Right ventricle myocardium inferior (tissue), 1 donor: ENCODE measurements at regions not wholly inside any gene's neighbourhood (a gene's known extent, or its start where the extent isn't known, plus 50 kb on each side); places are given as distances from the start of the nearest gene placed in this dataset.

ENCODE experiments used
- ATAC-seq: fragments of 200-7000 bp; cut with Tn5 transposase; one replicate; pipeline ENCODE4 v1.9.1; 2020; ENCODE audit warnings: mild to moderate bottlenecking, moderate library complexity
- DNase-seq: peaks from one replicate; pipeline ENCODE4 v3.0.0; 2021; ENCODE audit errors: missing footprints
- intact Hi-C: fragments of 100-400 bp; cut with DNase I; formaldehyde crosslinking; loops from one replicate; pipeline ENCODE4 v1.11.0; 2022
- donor health status: DM: no; HTN: yes; CAD: no; lungs with severe emphysema.

GRCh38 chr6:23340271-23340670 is 770.9 kb downstream of the HDGFL1 start:
- DNase-seq: no peak
- intact Hi-C loops: no loop called here

DNA sequence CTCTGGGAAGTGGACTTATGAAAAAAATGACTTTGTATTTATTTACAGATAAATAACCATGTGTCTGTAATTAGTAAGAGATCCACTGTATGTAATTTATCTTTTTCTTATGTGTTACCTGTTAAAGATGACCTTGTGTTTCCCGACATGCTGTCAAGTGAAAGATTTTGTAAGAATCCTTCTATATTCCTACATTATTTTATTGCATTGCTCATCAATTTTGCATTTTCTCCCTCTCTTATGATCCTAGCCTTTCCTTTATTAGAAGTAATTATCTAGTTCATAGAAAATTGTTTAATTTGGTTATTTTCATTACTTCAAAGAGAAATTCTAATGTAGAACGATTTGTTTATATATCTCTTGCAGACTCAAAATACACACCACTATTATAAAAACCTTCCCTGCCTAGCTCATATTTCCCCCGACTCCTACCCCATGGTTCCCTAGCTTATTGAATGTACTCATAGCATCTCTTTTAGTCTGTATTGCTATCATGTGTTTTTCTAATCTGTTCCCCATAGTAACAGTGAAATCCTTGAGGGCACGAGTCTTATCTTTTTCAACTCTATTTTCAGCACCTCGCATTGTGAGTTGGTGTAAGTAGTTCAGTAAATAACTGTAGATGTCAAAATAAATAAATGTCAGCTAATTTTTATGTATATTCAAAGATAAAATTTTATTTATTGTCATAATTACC is 774.4 kb downstream of the HDGFL1 start:
- peak; percentile 60 for ATAC-seq
- DNase-seq: no peak
- intact Hi-C loops: no loop called here

More at GRCh38 chr6:23340271-23340670, 770.9 kb downstream of the HDGFL1 start:
- ATAC-seq: no peak

- ATAC-seq (no peak), DNase-seq (no peak)
- intact Hi-C loops: no loop called here
These were observed 777.8 kb upstream of the NRSN1 start for GRCh38 chr6:23348185-23348584.

DNA sequence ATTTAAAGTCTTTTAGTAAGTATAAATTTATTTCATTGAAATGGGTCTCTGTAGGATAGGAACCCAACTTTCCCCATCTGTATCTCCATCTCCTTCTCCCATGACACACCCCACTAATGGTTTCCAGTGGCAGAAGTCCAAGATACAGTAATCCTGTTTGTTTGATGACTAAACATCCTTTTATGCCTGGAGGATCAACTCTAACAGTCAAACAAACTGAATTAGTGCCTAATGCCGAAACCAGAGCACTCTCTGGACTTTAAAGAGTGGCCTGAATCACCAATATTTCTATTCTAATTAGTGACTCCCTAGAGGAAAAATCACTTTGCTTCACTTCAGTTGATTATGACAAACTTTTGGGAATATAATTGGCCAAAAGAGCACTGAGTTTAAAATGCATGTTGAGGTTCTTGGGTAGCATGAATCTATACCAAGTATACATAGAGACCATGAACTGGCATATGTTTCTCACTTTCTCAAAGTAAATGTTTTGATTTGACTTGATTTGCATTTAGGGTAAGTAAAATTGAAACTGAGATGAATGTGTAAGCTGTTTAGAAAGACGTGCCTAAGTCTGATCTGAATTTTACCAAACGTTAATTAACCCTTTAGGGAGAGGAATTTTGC is 776.4 kb upstream of the NRSN1 start:
- intact Hi-C loops: no loop called here
- no peak for DNase-seq
- no peak for ATAC-seq

GRCh38 chr6:23350752-23351453 is 775.1 kb upstream of the NRSN1 start:
- no peak for DNase-seq
- intact Hi-C loops: no loop called here
- no peak for ATAC-seq

DNA sequence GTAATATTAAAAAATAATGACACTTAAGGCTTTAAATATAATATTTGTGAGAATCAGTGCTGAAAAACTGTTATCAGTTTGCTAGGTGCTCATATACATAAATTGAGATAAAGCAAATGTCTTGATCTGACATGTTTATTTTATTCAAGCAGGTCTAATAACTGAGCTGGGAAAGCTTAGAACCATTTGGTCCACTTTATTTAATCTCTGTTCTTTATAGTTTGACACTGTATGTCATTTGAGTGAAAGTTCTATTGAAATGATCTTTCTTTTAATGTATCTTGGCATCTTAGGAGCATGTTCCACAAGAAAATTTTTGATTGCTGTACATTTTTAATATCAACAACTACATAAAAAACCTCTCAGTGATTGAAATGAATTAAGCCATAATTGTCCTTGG is 772.0 kb upstream of the NRSN1 start:
- no peak for DNase-seq
- ATAC-seq: no peak
- intact Hi-C loops: no loop called here

DNA sequence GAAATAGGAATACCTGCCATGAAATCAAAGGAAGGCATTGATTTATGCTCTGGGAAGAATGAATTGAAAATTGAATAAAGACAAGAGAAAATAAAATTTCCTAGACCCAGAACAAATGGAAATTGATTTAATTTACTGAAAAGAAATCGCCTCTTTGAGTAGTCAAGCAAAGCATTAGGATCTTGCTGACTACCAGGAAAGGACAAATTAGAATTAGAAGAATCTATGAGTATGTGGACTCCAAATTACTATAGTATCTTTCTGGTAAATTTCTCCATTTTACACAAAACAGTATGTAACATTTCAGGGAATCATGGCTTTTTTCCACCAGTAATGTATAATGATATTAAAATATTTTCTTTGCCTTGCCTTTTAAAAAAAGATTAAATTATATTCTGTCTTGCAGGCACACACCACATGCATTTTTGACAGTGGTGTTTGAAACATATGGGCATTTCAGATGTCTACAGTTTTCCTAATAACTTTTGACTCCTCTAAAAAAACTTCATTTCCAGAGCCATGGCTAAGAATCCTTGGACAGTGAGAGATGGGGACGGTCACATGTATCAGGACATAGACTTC is 768.7 kb upstream of the NRSN1 start:
- DNase-seq: no peak
- ATAC-seq: no peak
- intact Hi-C loops: no loop called here

- intact Hi-C loops: no loop called here
- DNase-seq: no peak
- no peak for ATAC-seq
These were observed 760.3 kb upstream of the NRSN1 start for GRCh38 chr6:23365732-23366131.

DNA sequence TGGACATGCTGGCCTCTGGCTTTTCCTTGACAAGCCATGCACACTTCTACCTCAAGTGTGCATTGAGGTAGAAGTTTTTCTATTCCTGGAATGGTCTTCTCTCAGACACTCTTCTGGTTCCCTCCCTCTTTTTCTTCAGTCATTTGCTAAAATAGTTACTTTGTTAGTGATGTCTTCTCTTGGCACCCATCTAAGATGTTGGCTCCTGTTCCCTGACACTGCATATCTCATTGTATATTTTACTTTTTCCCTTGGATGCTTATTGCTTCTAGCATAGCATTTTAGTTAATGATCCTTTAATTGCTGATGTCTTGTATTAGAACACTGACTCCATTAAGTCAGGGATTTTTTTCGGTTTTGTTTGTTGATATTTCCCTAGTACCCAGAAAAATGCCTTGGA is 758.7 kb upstream of the NRSN1 start:
- intact Hi-C loops: no loop called here
- ATAC-seq: no peak

GRCh38 chr6:23368557-23368956 is 757.5 kb upstream of the NRSN1 start:
- intact Hi-C loops: no loop called here
- ATAC-seq (no peak), DNase-seq (no peak)

More for the DNA sequence above, 758.7 kb upstream of the NRSN1 start:
- no peak for DNase-seq

DNA sequence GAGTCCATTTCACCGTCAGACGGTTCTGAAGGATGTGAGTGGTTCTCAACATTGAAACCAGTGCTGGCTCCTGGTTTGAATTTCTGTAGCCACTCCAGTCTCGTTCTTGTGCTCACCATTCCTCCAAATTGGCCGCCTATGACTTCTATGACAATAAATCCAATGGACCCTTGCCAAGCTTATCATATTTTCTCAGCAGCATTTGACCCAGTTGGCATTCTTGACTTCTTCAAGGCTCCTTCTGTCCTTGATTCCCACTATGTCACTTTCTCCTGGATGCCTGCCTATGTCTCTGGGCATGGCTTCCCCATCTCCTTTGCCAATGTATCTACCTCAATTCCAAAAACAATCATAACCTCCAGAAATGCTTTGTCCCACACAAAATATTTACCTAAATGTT is 756.0 kb upstream of the NRSN1 start:
- intact Hi-C loops: no loop called here
- no peak for ATAC-seq

DNA sequence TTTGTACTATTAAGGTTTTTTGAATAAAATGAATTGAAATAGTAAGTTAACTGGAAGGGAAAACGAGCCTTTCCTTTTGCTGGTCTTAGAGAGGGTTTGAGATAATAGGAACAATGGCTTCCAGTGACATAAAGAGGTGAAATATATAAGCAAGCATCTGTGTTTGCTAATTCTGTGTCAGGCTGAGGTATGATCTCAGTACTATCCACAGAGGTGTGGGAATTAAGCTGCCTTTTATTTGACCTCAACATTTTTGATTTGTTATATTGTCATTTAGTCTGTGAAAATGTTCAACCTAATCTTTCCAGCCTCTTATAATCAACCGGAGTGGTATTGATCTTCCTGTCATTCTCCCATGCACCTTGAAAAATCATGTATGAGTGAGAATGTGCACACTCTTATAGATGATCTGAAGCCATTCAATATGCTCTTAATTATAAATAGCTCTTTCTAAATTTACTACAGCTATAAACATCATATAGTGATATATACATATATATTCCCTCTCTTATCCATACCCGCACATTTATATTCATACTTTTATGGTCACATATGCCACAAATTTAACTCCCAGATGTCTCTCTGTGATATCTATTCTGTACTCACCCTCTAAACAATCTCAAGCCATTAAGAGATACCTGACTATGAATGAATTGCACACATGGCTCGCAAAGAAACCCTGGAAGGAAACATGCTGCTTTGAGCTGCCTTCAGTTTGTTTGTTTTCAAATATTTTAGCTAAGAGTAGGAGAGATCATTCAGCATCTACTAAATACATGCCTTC is 754.7 kb upstream of the NRSN1 start:
- ATAC-seq: no peak
- intact Hi-C loops: no loop called here
- DNase-seq: no peak

More for the DNA sequence above, 756.0 kb upstream of the NRSN1 start:
- no peak for DNase-seq

GRCh38 chr6:23377830-23378229 is 748.2 kb upstream of the NRSN1 start:
- no peak for DNase-seq
- intact Hi-C loops: no loop called here
- ATAC-seq: no peak

DNA sequence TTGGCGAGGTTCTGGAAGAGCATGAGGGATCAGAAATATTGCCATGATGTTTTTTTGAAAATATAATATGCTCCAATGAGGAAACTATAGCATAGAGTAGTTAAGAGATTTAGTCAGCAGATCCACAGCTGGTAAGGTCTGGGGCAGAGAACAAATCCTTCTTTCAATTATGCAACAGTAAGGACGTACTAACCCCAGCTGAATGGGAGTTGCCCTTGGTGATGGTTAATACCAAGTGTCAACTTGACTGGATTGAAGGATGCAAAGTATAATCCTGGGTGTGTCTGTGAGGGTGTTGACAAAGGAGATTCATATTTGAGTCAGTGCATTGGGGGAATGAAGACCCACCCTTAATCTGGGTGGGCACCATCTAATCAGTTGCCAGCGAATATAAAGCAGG is 745.5 kb upstream of the NRSN1 start:
- intact Hi-C loops: no loop called here
- DNase-seq: no peak

DNA sequence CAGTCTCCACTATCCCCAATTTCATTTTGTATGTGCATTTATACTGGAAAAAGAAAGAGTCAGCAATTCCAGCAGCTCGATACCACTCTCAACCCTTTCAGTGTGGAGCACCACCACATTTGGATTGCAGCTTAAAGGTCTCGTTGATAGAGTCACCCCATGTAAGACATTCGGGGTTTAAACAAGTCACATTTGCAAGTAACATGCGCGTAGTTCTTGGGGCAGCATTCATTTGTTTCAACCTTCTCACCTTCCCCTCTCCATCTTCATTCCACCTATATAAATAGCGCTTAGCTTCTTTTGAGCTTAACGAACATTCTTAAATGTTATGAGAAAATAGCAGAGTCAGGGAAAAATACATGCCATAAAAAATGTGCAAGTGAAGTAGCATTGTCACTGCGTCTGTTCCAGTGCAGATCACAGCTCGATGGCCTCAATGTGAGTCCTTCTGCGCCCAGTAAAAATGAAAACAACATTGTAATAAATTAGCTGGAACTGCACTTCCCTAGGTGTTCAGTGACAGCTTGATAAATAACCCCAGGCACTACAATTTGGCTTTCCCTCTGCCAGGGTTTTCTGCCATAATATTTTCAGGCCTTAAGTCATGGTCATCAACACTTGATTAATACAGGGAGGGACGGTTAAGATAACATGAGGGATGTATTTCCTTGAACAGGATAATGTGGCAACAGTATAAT is 737.8 kb upstream of the NRSN1 start:
- ATAC-seq (no peak), DNase-seq (no peak)
- intact Hi-C loops: no loop called here

More for the DNA sequence above, 745.5 kb upstream of the NRSN1 start:
- no peak for ATAC-seq

- intact Hi-C loops: no loop called here
- ATAC-seq: no peak
- no peak for DNase-seq
These were observed 736.6 kb upstream of the NRSN1 start for GRCh38 chr6:23389386-23389785.

GRCh38 chr6:23390221-23390620 is 735.8 kb upstream of the NRSN1 start:
- intact Hi-C loops: no loop called here
- ATAC-seq (no peak), DNase-seq (no peak)

DNA sequence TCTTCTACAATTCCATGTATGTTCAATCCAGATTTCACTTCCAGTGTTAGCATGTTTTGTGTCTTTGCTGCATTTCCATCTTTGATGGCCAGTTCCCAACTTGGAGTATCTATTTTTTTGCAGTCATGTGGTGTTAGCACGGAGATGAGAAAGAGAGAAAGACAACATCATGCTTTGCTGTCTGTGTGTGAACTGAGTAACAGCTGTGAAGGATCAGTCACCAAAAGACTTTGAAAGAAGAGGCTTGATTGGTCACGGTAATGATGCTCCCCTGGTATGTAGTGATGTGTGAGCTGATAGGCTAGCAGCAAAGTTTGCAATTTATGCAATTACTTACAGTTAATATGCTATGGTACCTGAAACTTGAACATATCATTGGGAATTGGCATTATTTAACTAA is 731.3 kb upstream of the NRSN1 start:
- ATAC-seq (no peak), DNase-seq (no peak)
- intact Hi-C loops: no loop called here

- DNase-seq: no peak
- intact Hi-C loops: no loop called here
- no peak for ATAC-seq
These were observed 730.6 kb upstream of the NRSN1 start for GRCh38 chr6:23395381-23395780.
